SK-N-SH (cell line): ENCODE measurements at regions not wholly inside any gene's neighbourhood (a gene's known extent, or its start where the extent isn't known, plus 50 kb on each side); places are given as distances from the start of the nearest gene placed in this dataset.

Experiments
- CTCF ChIA-PET: fragments of 300-600, 350-600 bp; formaldehyde crosslinking; extraction: SDS; loops from one replicate; lab custom pipeline; 2021; lab: Yijun Ruan, JAX
- POLR2A ChIA-PET: fragments of 350-600 bp; sonication (Branson Sonifier 250); formaldehyde crosslinking; extraction: SDS; loops from one replicate; lab custom pipeline; 2020; ENCODE audit warnings: antibody characterized with exemption, inconsistent platforms; lab: Yijun Ruan, JAX
- DNase-seq: peaks from one replicate; pipeline ENCODE4 v3.0.0; 2012
- H2AFZ ChIP-seq: fragments of 200-600 bp; sonication (generic); 2 replicates; pipeline ENCODE4 v1.8.1; 2016; ENCODE audit warnings: antibody characterized with exemption, mild to moderate bottlenecking, low read depth
- H3F3A ChIP-seq: fragments of 200-600 bp; sonication (generic); replicated peaks from 2 replicates; pipeline ENCODE3; 2016; ENCODE audit warnings: antibody characterized with exemption, mild to moderate bottlenecking; ENCODE audit not compliant: insufficient read depth
- H3K27ac ChIP-seq, 2 experiments: fragments of 200-500 bp in 1 of 2; fragments of 200-600 bp in 1 of 2; sonication (Bioruptor generic) in 1 of 2; sonication (generic), shearing (Covaris generic) in 1 of 2; 2 replicates each; pipeline versions ENCODE4 v1.5.1 to v1.6.1; 2014 to 2016; ENCODE audit warnings: low read depth in 2 of 2, inconsistent platforms in 1 of 2, low read length in 1 of 2, mild to moderate bottlenecking in 1 of 2, mixed read lengths in 1 of 2
- H3K27me3 ChIP-seq: fragments of 200-600 bp; sonication (generic), shearing (Covaris generic); 2 replicates; pipeline ENCODE4 v1.6.1; 2016; ENCODE audit warnings: mixed run types; ENCODE audit not compliant: insufficient read depth
- H3K36me3 ChIP-seq, 2 experiments: fragments of 200-500 bp in 1 of 2; fragments of 200-600 bp in 1 of 2; sonication (Bioruptor generic) in 1 of 2; sonication (generic) in 1 of 2; replicated peaks in 1 of 2; 2 replicates each; pipeline versions ENCODE3 to v1.5.1; 2014 to 2016; ENCODE audit warnings: low read length in 1 of 2, mild to moderate bottlenecking in 1 of 2; ENCODE audit not compliant: insufficient read depth in 2 of 2, control insufficient read depth in 1 of 2
- H3K4me1 ChIP-seq, 2 experiments: fragments of 200-500 bp in 1 of 2; fragments of 200-600 bp in 1 of 2; sonication (Bioruptor generic) in 1 of 2; sonication (generic), shearing (Covaris generic) in 1 of 2; 2 replicates each; pipeline versions ENCODE4 v1.5.1 to v1.6.1; 2014 to 2016; ENCODE audit warnings: low read depth in 1 of 2, low read length in 1 of 2, mixed run types in 1 of 2; ENCODE audit not compliant: insufficient read depth in 2 of 2, control insufficient read depth in 1 of 2
- H3K4me2 ChIP-seq: fragments of 200-600 bp; sonication (generic), shearing (Covaris generic); 2 replicates; pipeline ENCODE4 v1.6.1; 2017; ENCODE audit warnings: mixed run types
- H3K4me3 ChIP-seq, 2 experiments: fragments of 200-500 bp in 1 of 2; fragments of 200-600 bp in 1 of 2; sonication (Bioruptor generic) in 1 of 2; sonication (generic), shearing (Covaris generic) in 1 of 2; 2 replicates each; pipeline versions ENCODE4 v1.5.1 to v1.8.1; 2014 to 2016; ENCODE audit warnings: low read depth in 2 of 2, inconsistent platforms in 1 of 2, low read length in 1 of 2, mild to moderate bottlenecking in 1 of 2, mixed read lengths in 1 of 2, moderate library complexity in 1 of 2
- H3K79me2 ChIP-seq: fragments of 200-600 bp; sonication (generic); 2 replicates; pipeline ENCODE4 v1.8.1; 2017; ENCODE audit warnings: mild to moderate bottlenecking; ENCODE audit not compliant: insufficient read depth
- H3K9ac ChIP-seq: fragments of 200-600 bp; sonication (generic); 2 replicates; pipeline ENCODE4 v1.6.1; 2017; ENCODE audit warnings: mixed run types
- H3K9me2 ChIP-seq: fragments of 200-600 bp; sonication (generic); 2 replicates; pipeline ENCODE4 v1.6.1; 2017; ENCODE audit warnings: mixed run types
- H3K9me3 ChIP-seq: fragments of 200-600 bp; sonication (generic); 2 replicates; pipeline ENCODE4 v1.6.1; 2017; ENCODE audit warnings: mixed run types, mild to moderate bottlenecking, moderate library complexity
- H4K20me1 ChIP-seq: fragments of 200-600 bp; sonication (generic); 2 replicates; pipeline ENCODE4 v1.6.1; 2017; ENCODE audit warnings: mild to moderate bottlenecking, mixed run types; ENCODE audit not compliant: insufficient read depth
- CTCF ChIP-seq: fragments of 200-600 bp; sonication (generic); IDR thresholded peaks from 2 replicates; pipeline ENCODE4 v1.6.1; 2017; ENCODE audit warnings: antibody characterized with exemption, mild to moderate bottlenecking, moderate library complexity
- ELF1 ChIP-seq: IDR thresholded peaks from 2 replicates; pipeline ENCODE4 v1.4.0; 2012
- FOSL2 ChIP-seq: IDR thresholded peaks from 2 replicates; pipeline ENCODE4 v1.4.0; 2012; ENCODE audit warnings: low read depth, mild to moderate bottlenecking, moderate library complexity, borderline replicate concordance
- FOXJ3 ChIP-seq: sonication (generic); formaldehyde crosslinking; IDR thresholded peaks from 2 replicates; pipeline ENCODE4 v1.5.1; 2020; ENCODE audit warnings: mild to moderate bottlenecking, missing genetic modification reagents
- FOXM1 ChIP-seq: IDR thresholded peaks from 2 replicates; pipeline ENCODE4 v1.4.0; 2012; ENCODE audit warnings: low read depth, mild to moderate bottlenecking
- JUND ChIP-seq: IDR thresholded peaks from 2 replicates; pipeline ENCODE4 v1.4.0; 2012
- MXI1 ChIP-seq: IDR thresholded peaks from 2 replicates; pipeline ENCODE4 v1.6.1; 2012; ENCODE audit warnings: mild to moderate bottlenecking, low read depth, low read length, improper control_type of control experiment
- NFIC ChIP-seq: IDR thresholded peaks from 2 replicates; pipeline ENCODE4 v1.4.0; 2012; ENCODE audit warnings: borderline replicate concordance
- NRF1 ChIP-seq: IDR thresholded peaks from 2 replicates; pipeline ENCODE4 v1.6.1; 2012; ENCODE audit warnings: low read depth, mild to moderate bottlenecking, low read length
- POLR2AphosphoS5 ChIP-seq: IDR thresholded peaks from 2 replicates; pipeline ENCODE4 v1.6.1; 2012; ENCODE audit warnings: low read depth, low read length
- RAD21 ChIP-seq: IDR thresholded peaks from 2 replicates; pipeline ENCODE4 v1.6.1; 2012; ENCODE audit warnings: mild to moderate bottlenecking, low read length
- RFX5 ChIP-seq: IDR thresholded peaks from 2 replicates; pipeline ENCODE4 v1.6.1; 2012; ENCODE audit warnings: mild to moderate bottlenecking, improper control_type of control experiment, low read length
- RXRA ChIP-seq: IDR thresholded peaks from 2 replicates; pipeline ENCODE4 v1.4.0; 2012; ENCODE audit warnings: low read depth, mild to moderate bottlenecking, borderline replicate concordance
- SMC3 ChIP-seq: IDR thresholded peaks from 2 replicates; pipeline ENCODE4 v1.6.1; 2012; ENCODE audit warnings: low read depth, low read length, improper control_type of control experiment
- USF2 ChIP-seq: fragments of 150-350 bp; IDR thresholded peaks from 2 replicates; pipeline ENCODE4 v1.6.1; 2017; ENCODE audit warnings: antibody characterized with exemption, low read length, low read depth, borderline replicate concordance
- YY1 ChIP-seq: IDR thresholded peaks from 2 replicates; pipeline ENCODE4 v1.4.0; 2012; ENCODE audit warnings: low read depth, mild to moderate bottlenecking
- WGBS: methylation state at CpG from one replicate; pipeline ENCODE4 v1.1.6; 2017; ENCODE audit warnings: low lambda C conversion rate; 5-methylcytosine and 5-hydroxymethylcytosine counted together
- TF ChIP-seq, protein P1 (sequence below): IDR thresholded peaks from 2 replicates; pipeline ENCODE4 v1.4.0; 2012; ENCODE audit warnings: low read depth, borderline replicate concordance
- TF ChIP-seq, protein P2 (sequence below): IDR thresholded peaks from 2 replicates; pipeline ENCODE4 v1.4.0; 2012; ENCODE audit warnings: low read depth

- Histone ChIP-seq H3K79me2 (no peaks in the 10 kb centered on the region), H3K9me3 (no peaks in the 10 kb centered on the region; the same call in 1 of the 2 replicates)
- TF ChIP-seq CTCF (no peak), NRF1 (no peak), NFIC (no peak), YY1 (no peak), RFX5 (no peak), JUND (no peak), ELF1 (no peak)
- TF ChIP-seq, protein P1, sequence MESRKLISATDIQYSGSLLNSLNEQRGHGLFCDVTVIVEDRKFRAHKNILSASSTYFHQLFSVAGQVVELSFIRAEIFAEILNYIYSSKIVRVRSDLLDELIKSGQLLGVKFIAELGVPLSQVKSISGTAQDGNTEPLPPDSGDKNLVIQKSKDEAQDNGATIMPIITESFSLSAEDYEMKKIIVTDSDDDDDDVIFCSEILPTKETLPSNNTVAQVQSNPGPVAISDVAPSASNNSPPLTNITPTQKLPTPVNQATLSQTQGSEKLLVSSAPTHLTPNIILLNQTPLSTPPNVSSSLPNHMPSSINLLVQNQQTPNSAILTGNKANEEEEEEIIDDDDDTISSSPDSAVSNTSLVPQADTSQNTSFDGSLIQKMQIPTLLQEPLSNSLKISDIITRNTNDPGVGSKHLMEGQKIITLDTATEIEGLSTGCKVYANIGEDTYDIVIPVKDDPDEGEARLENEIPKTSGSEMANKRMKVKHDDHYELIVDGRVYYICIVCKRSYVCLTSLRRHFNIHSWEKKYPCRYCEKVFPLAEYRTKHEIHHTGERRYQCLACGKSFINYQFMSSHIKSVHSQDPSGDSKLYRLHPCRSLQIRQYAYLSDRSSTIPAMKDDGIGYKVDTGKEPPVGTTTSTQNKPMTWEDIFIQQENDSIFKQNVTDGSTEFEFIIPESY, result no peak
- TF ChIP-seq, protein P2, sequence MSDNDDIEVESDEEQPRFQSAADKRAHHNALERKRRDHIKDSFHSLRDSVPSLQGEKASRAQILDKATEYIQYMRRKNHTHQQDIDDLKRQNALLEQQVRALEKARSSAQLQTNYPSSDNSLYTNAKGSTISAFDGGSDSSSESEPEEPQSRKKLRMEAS, result no peak
- TF ChIP-seq, all 33 proteins: peak for 0
- WGBS, result 41% methylated on average over 9 of the region's 9 CpGs
- Histone ChIP-seq H2AFZ (no peak overlapping the region), H3K4me3 (no peak overlapping the region), H3K27me3 (no peaks in the 10 kb centered on the region), H4K20me1 (no peaks in the 10 kb centered on the region), H3K4me1 (no peaks in the 10 kb centered on the region; a peak in 1 of 4 replicates), H3F3A (no peaks in the 10 kb centered on the region), H3K4me2 (no peak overlapping the region), H3K9ac (no peak overlapping the region), H3K27ac (no peak overlapping the region), H3K36me3 (no peaks in the 10 kb centered on the region), H3K9me2 (no peaks in the 10 kb centered on the region)
- CTCF ChIA-PET, result no interaction called here
- POLR2A ChIA-PET, result no interaction called here
- DNase-seq, result no peak
These were observed 93.5 kb downstream of the DDX1 start for GRCh38 chr2:15685143-15685542.

GRCh38 chr2:15686643-15687042 is 95.0 kb downstream of the DDX1 start:
- Histone ChIP-seq H3K9me2 (no peaks in the 10 kb centered on the region), H3K27me3 (no peaks in the 10 kb centered on the region), H3K36me3 (no peaks in the 10 kb centered on the region), H3K27ac (no peak overlapping the region), H4K20me1 (no peaks in the 10 kb centered on the region), H3K9ac (no peak overlapping the region), H3K4me1 (no peaks in the 10 kb centered on the region; a peak in 1 of 4 replicates), H2AFZ (no peak overlapping the region), H3F3A (no peaks in the 10 kb centered on the region), H3K9me3 (no peaks in the 10 kb centered on the region; the same call in 1 of the 2 replicates), H3K4me2 (no peak overlapping the region), H3K4me3 (no peak overlapping the region), H3K79me2 (no peaks in the 10 kb centered on the region)
- 32% methylated on average over 2 of the region's 2 CpGs for WGBS
- POLR2A ChIA-PET, result no interaction called here
- DNase-seq, result no peak
- CTCF ChIA-PET, result interaction anchor here (1.3 kb wide), 1 partner anchor 10 kb away, joined by 3 read pairs; no protein-coding TSS in a partner anchor
- TF ChIP-seq FOSL2, result no peak
- no peak for TF ChIP-seq YY1
- no peak for TF ChIP-seq ELF1
- TF ChIP-seq POLR2AphosphoS5, result no peak
- TF ChIP-seq RAD21, result no peak
- TF ChIP-seq FOXM1, result no peak
- TF ChIP-seq FOXJ3 (CRISPR knock-in tag), result no peak
- TF ChIP-seq CTCF, result no peak
- TF ChIP-seq MXI1, result no peak
- TF ChIP-seq USF2, result no peak
- TF ChIP-seq NRF1, result no peak
- no peak for TF ChIP-seq RXRA
- no peak for TF ChIP-seq SMC3
